ENCODE measurements at regions not wholly inside any gene's neighbourhood (a gene's known extent, or its start where the extent isn't known, plus 50 kb on each side); places are given as distances from the start of the nearest gene placed in this dataset.

DNA sequence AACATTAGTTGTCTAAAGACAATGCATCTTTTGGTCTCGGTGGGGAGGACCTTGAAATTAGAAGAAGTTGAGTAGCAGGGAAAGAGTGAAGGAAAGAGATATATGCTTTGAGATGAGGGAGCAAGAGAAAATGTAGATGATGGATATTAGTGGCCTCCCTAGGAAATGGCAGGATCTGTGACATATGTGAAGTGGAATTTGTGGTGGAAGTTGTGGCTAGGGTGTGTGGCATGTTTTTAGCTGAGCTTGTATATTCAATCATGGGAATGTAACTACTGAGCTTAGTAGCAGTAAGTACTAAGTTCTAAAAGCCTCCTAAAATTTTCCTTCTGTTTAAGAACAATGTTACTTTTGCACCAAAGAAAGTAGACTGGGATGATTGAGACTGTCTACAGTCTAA is 382.8 kb upstream of the CTSO start:
- Histone ChIP-seq H3K9me3 (ENCODE audit: control extremely low read depth in 1 of 3, control insufficient read depth in 2 of 3, insufficient read depth in 1 of 3, low read length in 2 of 3) (no peaks in the 10 kb centered on the region), H3K27ac (ENCODE audit: low read length in 2 of 2) (no peak overlapping the region), H3K9ac (ENCODE audit: low read length) (no peak overlapping the region), H3K4me3 (ENCODE audit: control extremely low read depth in 1 of 5, extremely low read depth in 1 of 5, insufficient read depth in 1 of 5, low read depth in 2 of 5, low read length in 4 of 5) (no peak overlapping the region), H2AFZ (ENCODE audit: insufficient read depth, low read depth, low read length, poor library complexity, severe bottlenecking) (no peak overlapping the region), H3K36me3 (replicated peaks in 1 of 2; ENCODE audit: control extremely low read depth in 1 of 2, control insufficient read depth in 1 of 2, extremely low read depth in 1 of 2, insufficient read depth in 2 of 2, low read length in 1 of 2) (no peaks in the 10 kb centered on the region), H3K4me1 (ENCODE audit: control insufficient read depth in 2 of 2, insufficient read depth in 2 of 2, low read length in 2 of 2) (no peaks in the 10 kb centered on the region), H3K4me2 (replicated peaks; ENCODE audit: low read depth, low read length, poor library complexity, severe bottlenecking) (no peak overlapping the region), H3K27me3 (replicated peaks in 1 of 4; ENCODE audit: control extremely low read depth in 1 of 4, control insufficient read depth in 3 of 4, insufficient read depth in 4 of 4, low read length in 3 of 4) (no peaks in the 10 kb centered on the region), H4K20me1 (ENCODE audit: control insufficient read depth, insufficient read depth, low read length, poor library complexity, severe bottlenecking) (no peaks in the 10 kb centered on the region), H3K79me2 (ENCODE audit: control insufficient read depth, insufficient read depth, low read length) (no peaks in the 10 kb centered on the region)
- H3K9me3 Mint-ChIP-seq (ENCODE audit: insufficient read depth) = peaks cover 2% of the 10 kb centered on the region
- TF ChIP-seq EZH2 (IDR thresholded peaks at IDR 0.05; ENCODE audit: borderline replicate concordance, insufficient read depth, low read depth, low read length, poor library complexity, severe bottlenecking) = no peak
- TF ChIP-seq, protein P1, sequence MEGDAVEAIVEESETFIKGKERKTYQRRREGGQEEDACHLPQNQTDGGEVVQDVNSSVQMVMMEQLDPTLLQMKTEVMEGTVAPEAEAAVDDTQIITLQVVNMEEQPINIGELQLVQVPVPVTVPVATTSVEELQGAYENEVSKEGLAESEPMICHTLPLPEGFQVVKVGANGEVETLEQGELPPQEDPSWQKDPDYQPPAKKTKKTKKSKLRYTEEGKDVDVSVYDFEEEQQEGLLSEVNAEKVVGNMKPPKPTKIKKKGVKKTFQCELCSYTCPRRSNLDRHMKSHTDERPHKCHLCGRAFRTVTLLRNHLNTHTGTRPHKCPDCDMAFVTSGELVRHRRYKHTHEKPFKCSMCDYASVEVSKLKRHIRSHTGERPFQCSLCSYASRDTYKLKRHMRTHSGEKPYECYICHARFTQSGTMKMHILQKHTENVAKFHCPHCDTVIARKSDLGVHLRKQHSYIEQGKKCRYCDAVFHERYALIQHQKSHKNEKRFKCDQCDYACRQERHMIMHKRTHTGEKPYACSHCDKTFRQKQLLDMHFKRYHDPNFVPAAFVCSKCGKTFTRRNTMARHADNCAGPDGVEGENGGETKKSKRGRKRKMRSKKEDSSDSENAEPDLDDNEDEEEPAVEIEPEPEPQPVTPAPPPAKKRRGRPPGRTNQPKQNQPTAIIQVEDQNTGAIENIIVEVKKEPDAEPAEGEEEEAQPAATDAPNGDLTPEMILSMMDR (IDR thresholded peaks at IDR 0.05) = no peak
- intact Hi-C loops (cut with micrococcal nuclease) = no loop called here
- DNase-seq (no peak), ATAC-seq (ENCODE audit: low read depth) (no peak)
- ChIA-PET POLR2A (no interaction called here), CTCF (no interaction called here)
- no peaks in the 10 kb centered on the region for H3K4me1 Mint-ChIP-seq
- H3K27ac Mint-ChIP-seq = no peak overlapping the region
- H3K27me3 Mint-ChIP-seq = no peaks in the 10 kb centered on the region
- WGBS (ENCODE audit: insufficient coverage) = 90% methylated on average over 1 of the region's 1 CpG
- no peak overlapping the region for H3K4me3 Mint-ChIP-seq

DNA sequence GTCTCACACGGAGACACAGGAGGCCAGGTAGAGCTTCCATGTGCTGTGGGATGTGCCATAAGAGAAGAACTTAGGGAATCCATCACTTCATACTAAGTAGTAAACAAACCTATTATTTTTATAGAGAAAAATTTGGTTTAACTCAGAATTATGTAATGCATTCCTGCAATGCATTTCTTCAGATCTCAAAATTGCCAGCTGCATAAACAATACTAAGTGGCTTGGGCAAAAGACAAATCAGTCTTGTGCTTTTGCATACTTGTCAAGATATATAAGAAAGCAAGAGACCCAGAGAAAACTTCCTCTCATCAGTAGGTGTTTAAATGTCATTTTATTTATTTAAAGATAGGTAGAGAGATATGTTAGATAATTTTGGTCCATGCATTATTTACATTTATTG is 382.1 kb upstream of the CTSO start:
- CTCF ChIA-PET = no interaction called here

More for the DNA sequence above, 382.1 kb upstream of the CTSO start:
- POLR2A ChIA-PET = no interaction called here
- H3K79me2 ChIP-seq (ENCODE audit: control insufficient read depth, insufficient read depth, low read length) = no peaks in the 10 kb centered on the region
- TF ChIP-seq EZH2 (IDR thresholded peaks at IDR 0.05; ENCODE audit: borderline replicate concordance, insufficient read depth, low read depth, low read length, poor library complexity, severe bottlenecking) = no peak
- TF ChIP-seq, protein P1 (IDR thresholded peaks at IDR 0.05) = no peak
- ATAC-seq (ENCODE audit: low read depth) (no peak), DNase-seq (no peak)
- peaks cover 2% of the 10 kb centered on the region for H3K9me3 Mint-ChIP-seq (ENCODE audit: insufficient read depth)
- H3K27me3 ChIP-seq (replicated peaks in 1 of 4; ENCODE audit: control extremely low read depth in 1 of 4, control insufficient read depth in 3 of 4, insufficient read depth in 4 of 4, low read length in 3 of 4) = no peaks in the 10 kb centered on the region
- no peaks in the 10 kb centered on the region for H3K4me1 ChIP-seq (ENCODE audit: control insufficient read depth in 2 of 2, insufficient read depth in 2 of 2, low read length in 2 of 2)
- no peak overlapping the region for H3K27ac Mint-ChIP-seq
- no peak overlapping the region for H2AFZ ChIP-seq (ENCODE audit: insufficient read depth, low read depth, low read length, poor library complexity, severe bottlenecking)
- H3K27ac ChIP-seq (ENCODE audit: low read length in 2 of 2) = no peak overlapping the region
- H3K27me3 Mint-ChIP-seq = no peaks in the 10 kb centered on the region
- no peaks in the 10 kb centered on the region for H3K4me1 Mint-ChIP-seq
- intact Hi-C loops (cut with micrococcal nuclease) = no loop called here
- no peak overlapping the region for H3K4me3 ChIP-seq (ENCODE audit: control extremely low read depth in 1 of 5, extremely low read depth in 1 of 5, insufficient read depth in 1 of 5, low read depth in 2 of 5, low read length in 4 of 5)
- no peaks in the 10 kb centered on the region for H4K20me1 ChIP-seq (ENCODE audit: control insufficient read depth, insufficient read depth, low read length, poor library complexity, severe bottlenecking)
- H3K36me3 ChIP-seq (replicated peaks in 1 of 2; ENCODE audit: control extremely low read depth in 1 of 2, control insufficient read depth in 1 of 2, extremely low read depth in 1 of 2, insufficient read depth in 2 of 2, low read length in 1 of 2) = no peaks in the 10 kb centered on the region
- no peak overlapping the region for H3K4me2 ChIP-seq (replicated peaks; ENCODE audit: low read depth, low read length, poor library complexity, severe bottlenecking)
- H3K9me3 ChIP-seq (ENCODE audit: control extremely low read depth in 1 of 3, control insufficient read depth in 2 of 3, insufficient read depth in 1 of 3, low read length in 2 of 3) = no peaks in the 10 kb centered on the region
- no CpG with 5 or more reads among the region's 1 CpG for WGBS (ENCODE audit: insufficient coverage)
- no peak overlapping the region for H3K9ac ChIP-seq (ENCODE audit: low read length)
- no peak overlapping the region for H3K4me3 Mint-ChIP-seq

Measured in B cell (primary cell).